B cell (primary cell): ENCODE measurements at regions not wholly inside any gene's neighbourhood (a gene's known extent, or its start where the extent isn't known, plus 50 kb on each side); places are given as distances from the start of the nearest gene placed in this dataset.

Source experiments
- ATAC-seq: fragments of 200-7000 bp; cut with Tn5 transposase; one replicate; pipeline ENCODE4 v1.10.0; 2021; ENCODE audit warnings: low read depth, mild to moderate bottlenecking, moderate number of reproducible peaks, moderate library complexity
- CTCF ChIA-PET: fragments of 350-600 bp; sonication (Branson Sonifier 250); formaldehyde crosslinking; loops from one replicate; lab custom pipeline; 2021; ENCODE audit warnings: antibody characterized with exemption, inconsistent platforms; lab: Charles Lee
- POLR2A ChIA-PET: fragments of 350-600 bp; sonication (Branson Sonifier 250); formaldehyde crosslinking; loops from one replicate; lab custom pipeline; 2021; ENCODE audit warnings: antibody characterized with exemption; lab: Charles Lee
- DNase-seq: peaks from one replicate; pipeline ENCODE4 v3.0.0; 2013
- H2AFZ ChIP-seq: 2 replicates; pipeline ENCODE4 v1.6.1; 2012; ENCODE audit warnings: mild to moderate bottlenecking, low read depth, low read length; ENCODE audit not compliant: insufficient read depth, poor library complexity, severe bottlenecking
- H3K27ac ChIP-seq, 2 donors: 1 replicate in 1 of 2; 2 replicates in 1 of 2; pipeline ENCODE4 v1.5.1; 2012 to 2013; ENCODE audit warnings: low read length in 2 of 2, mild to moderate bottlenecking in 2 of 2, moderate library complexity in 1 of 2
- H3K27me3 ChIP-seq, 4 experiments: fragments of 200-600 bp in 1 of 4; sonication (generic) in 1 of 4; replicated peaks in 1 of 4; 1 replicate in 2 of 4; 2 replicates in 2 of 4; pipeline versions ENCODE4 v1.6.1 to v1.7.0; 2013 to 2016; ENCODE audit warnings: low read length in 3 of 4, mild to moderate bottlenecking in 2 of 4, mixed read lengths in 1 of 4, moderate library complexity in 1 of 4; ENCODE audit not compliant: insufficient read depth in 4 of 4, control insufficient read depth in 3 of 4; ENCODE audit errors: control extremely low read depth in 1 of 4
- H3K36me3 ChIP-seq, 2 experiments: replicated peaks in 1 of 2; 1 replicate in 1 of 2; 2 replicates in 1 of 2; pipeline versions ENCODE4 v1.6.1 to v1.7.1; 2013; ENCODE audit warnings: low read length in 1 of 2; ENCODE audit not compliant: insufficient read depth in 2 of 2, control insufficient read depth in 1 of 2; ENCODE audit errors: control extremely low read depth in 1 of 2, extremely low read depth in 1 of 2
- H3K4me1 ChIP-seq, 2 donors: fragments of 200-600 bp in 1 of 2; sonication (generic) in 1 of 2; 1 replicate in 1 of 2; 2 replicates in 1 of 2; pipeline versions ENCODE4 v1.5.1 to v1.6.1; 2013 to 2017; ENCODE audit warnings: low read length in 2 of 2; ENCODE audit not compliant: control insufficient read depth in 2 of 2, insufficient read depth in 2 of 2
- H3K4me2 ChIP-seq: replicated peaks from 2 replicates; pipeline ENCODE3; 2012; ENCODE audit warnings: mild to moderate bottlenecking, low read depth, low read length; ENCODE audit not compliant: poor library complexity, severe bottlenecking
- H3K4me3 ChIP-seq, 5 experiments: fragments of 200-600 bp in 1 of 5; sonication (generic) in 1 of 5; 1 replicate in 3 of 5; 2 replicates in 2 of 5; pipeline versions ENCODE4 v1.5.1 to v1.7.0; 2011 to 2016; ENCODE audit warnings: low read length in 4 of 5, mild to moderate bottlenecking in 4 of 5, low read depth in 2 of 5, control low read depth in 1 of 5, moderate library complexity in 1 of 5; ENCODE audit not compliant: insufficient read depth in 1 of 5; ENCODE audit errors: control extremely low read depth in 1 of 5, extremely low read depth in 1 of 5
- H3K79me2 ChIP-seq: fragments of 200-600 bp; sonication (generic); one replicate; pipeline ENCODE4 v1.6.0; 2016; ENCODE audit warnings: low read length; ENCODE audit not compliant: control insufficient read depth, insufficient read depth
- H3K9ac ChIP-seq: fragments of 200-600 bp; sonication (generic); 2 replicates; pipeline ENCODE4 v1.6.1; 2017; ENCODE audit warnings: mild to moderate bottlenecking, low read length, moderate library complexity
- H3K9me3 ChIP-seq, 3 donors: one replicate each; pipeline versions ENCODE4 v1.6.1 to v1.7.1; 2013; ENCODE audit warnings: low read length in 2 of 3; ENCODE audit not compliant: control insufficient read depth in 2 of 3, insufficient read depth in 1 of 3; ENCODE audit errors: control extremely low read depth in 1 of 3
- H4K20me1 ChIP-seq: 2 replicates; pipeline ENCODE4 v1.6.0; 2012; ENCODE audit warnings: mild to moderate bottlenecking, low read length; ENCODE audit not compliant: insufficient read depth, control insufficient read depth, poor library complexity, severe bottlenecking
- H3K27ac Mint-ChIP-seq: one replicate; pipeline ENCODE4 v1.8.0; 2021; ENCODE audit warnings: mixed read lengths
- H3K27me3 Mint-ChIP-seq: one replicate; pipeline ENCODE4 v1.8.0; 2021; ENCODE audit warnings: mixed read lengths
- H3K4me1 Mint-ChIP-seq: one replicate; pipeline ENCODE4 v1.8.0; 2021; ENCODE audit warnings: mixed read lengths
- H3K4me3 Mint-ChIP-seq: one replicate; pipeline ENCODE4 v1.8.0; 2021; ENCODE audit warnings: mixed read lengths
- H3K9me3 Mint-ChIP-seq: one replicate; pipeline ENCODE4 v1.8.0; 2022; ENCODE audit warnings: mixed read lengths; ENCODE audit not compliant: insufficient read depth
- CTCF ChIP-seq: fragments of 200-600 bp; IDR thresholded peaks from one replicate; pipeline ENCODE4 v1.8.0; 2022; ENCODE audit warnings: antibody characterized with exemption, mild to moderate bottlenecking
- EZH2 ChIP-seq: IDR thresholded peaks from 2 replicates; pipeline ENCODE4 v1.6.1; 2012; ENCODE audit warnings: borderline replicate concordance, low read depth, mild to moderate bottlenecking, moderate library complexity, low read length; ENCODE audit not compliant: insufficient read depth, poor library complexity, severe bottlenecking
- WGBS: methylation state at CpG from one replicate; pipeline ENCODE4 v1.1.5; 2013; ENCODE audit warnings: missing lambda C conversion rate; ENCODE audit not compliant: insufficient coverage; 5-methylcytosine and 5-hydroxymethylcytosine counted together
- intact Hi-C: fragments of 100-400 bp; cut with micrococcal nuclease; formaldehyde crosslinking; loops from one replicate; pipeline ENCODE4 v1.10.0; 2022

DNA sequence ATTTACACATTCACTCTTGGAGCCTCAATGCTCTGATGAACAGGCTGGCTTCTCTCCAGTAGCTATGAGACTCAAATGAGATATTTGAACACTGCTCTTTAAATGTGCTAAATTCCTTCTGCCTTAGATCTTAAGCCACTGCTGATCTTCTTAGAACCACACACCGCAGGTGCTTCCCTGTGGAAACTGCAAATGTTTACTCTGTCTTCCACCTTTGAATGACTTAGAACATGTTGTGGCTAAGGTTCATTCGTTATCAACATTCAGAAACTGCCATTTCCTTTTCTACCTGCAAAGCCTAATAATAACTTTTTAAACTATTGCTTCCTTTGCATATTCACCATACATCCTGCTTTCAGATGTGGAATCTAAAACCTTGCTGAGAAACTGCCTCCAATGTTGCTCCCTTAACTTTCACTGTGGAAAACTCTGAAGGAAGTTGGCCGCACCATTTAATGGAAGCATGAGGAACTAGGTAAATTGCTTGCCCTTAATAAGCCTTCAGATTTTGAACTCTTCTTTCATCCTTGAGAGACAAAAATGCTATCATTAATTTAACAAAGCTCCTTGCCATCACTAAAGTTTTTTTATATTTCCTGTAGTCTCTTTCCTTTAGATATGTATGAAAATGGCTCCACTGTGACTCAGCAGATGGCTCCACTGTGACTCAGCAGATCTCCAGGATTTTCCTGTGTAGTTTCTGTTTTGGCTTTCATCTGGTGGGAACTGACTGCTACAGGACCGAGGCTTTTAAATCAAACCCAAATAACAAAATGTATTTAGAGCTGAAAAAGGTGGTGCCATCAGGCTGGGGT is 143.8 kb downstream of the TNFSF18 start:
- H3K27me3 ChIP-seq: no peaks in the 10 kb centered on the region
- ChIA-PET CTCF (interaction anchor here (1.0 to 1.2 kb wide), 2 partner anchors 12 to 162 kb away, joined by 3 to 5 read pairs; no protein-coding TSS in a partner anchor), POLR2A (interaction anchor here (1.1 kb wide), 1 partner anchor 13 kb away, joined by 3 read pairs; no protein-coding TSS in a partner anchor)
- Mint-ChIP-seq H3K4me3 (peak overlapping the region; percentile 55), H3K27ac (peak overlapping the region; percentile 43), H3K27me3 (no peaks in the 10 kb centered on the region), H3K9me3 (no peaks in the 10 kb centered on the region), H3K4me1 (peaks cover 24% of the 10 kb centered on the region)
- peak overlapping the region in 2 of 5 experiments; percentile 5 to 48 for H3K4me3 ChIP-seq
- H3K36me3 ChIP-seq: no peaks in the 10 kb centered on the region
- 0% methylated on average over 2 of the region's 4 CpGs for WGBS
- H3K79me2 ChIP-seq: no peaks in the 10 kb centered on the region
- TF ChIP-seq CTCF (no peak), EZH2 (no peak)
- peaks cover 0 to 3% (median under 1%) of the 10 kb centered on the region in 3 donors for H3K9me3 ChIP-seq
- no peaks in the 10 kb centered on the region for H4K20me1 ChIP-seq
- intact Hi-C loops: loop anchor here (10.0 kb wide), 2 partner anchors 298 to 508 kb away; partner anchors contain the start of gene TNFSF4
- H3K4me1 ChIP-seq: peaks cover 18 to 20% of the 10 kb centered on the region in 2 donors
- peak overlapping the region in 1 of 2 donors; percentile 54 for H3K27ac ChIP-seq
- peak overlapping the region; percentile 40 for H3K9ac ChIP-seq
- peak; percentile 36 for ATAC-seq
- peak; percentile 31 for DNase-seq
- no peak overlapping the region for H2AFZ ChIP-seq
- H3K4me2 ChIP-seq: peak overlapping the region; percentile 53

DNA sequence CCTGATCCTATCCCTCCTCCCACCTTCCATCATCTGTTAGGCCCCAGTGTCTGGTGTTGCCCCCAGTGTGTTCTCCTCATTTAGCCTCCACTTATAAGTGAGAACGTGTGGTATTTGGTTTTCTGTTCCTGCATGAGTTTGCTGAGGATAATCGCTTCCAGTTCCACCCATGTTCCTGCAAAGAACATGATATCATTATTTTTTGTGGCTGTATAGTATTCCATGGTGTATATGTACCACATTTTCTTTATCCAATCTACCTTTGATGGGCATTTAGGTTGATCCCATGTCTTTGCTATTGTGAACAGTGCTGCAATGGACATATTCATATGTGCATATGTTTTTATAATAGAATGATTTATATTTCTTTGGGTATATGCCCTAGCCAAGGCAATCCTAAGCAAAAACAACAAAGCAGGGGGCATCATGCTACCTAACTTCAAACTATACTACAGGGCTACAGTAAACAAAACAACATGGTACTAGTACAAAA is 142.9 kb downstream of the TNFSF18 start:
- DNase-seq (no peak), ATAC-seq (no peak)
- H3K4me3 ChIP-seq: no peak overlapping the region
- TF ChIP-seq CTCF: no peak
- TF ChIP-seq EZH2: no peak
- H4K20me1 ChIP-seq: no peaks in the 10 kb centered on the region
- no peak overlapping the region for H3K4me2 ChIP-seq
- H3K4me1 Mint-ChIP-seq: peaks cover 24% of the 10 kb centered on the region
- intact Hi-C loops: loop anchor here (10.0 kb wide), 2 partner anchors 297 to 507 kb away; partner anchors contain the start of gene TNFSF4
- peak overlapping the region; percentile 12 for H3K4me3 Mint-ChIP-seq
- peaks cover 0 to 9% (median 9%) of the 10 kb centered on the region in 3 donors for H3K9me3 ChIP-seq
- no peaks in the 10 kb centered on the region for H3K79me2 ChIP-seq
- no CpG with 5 or more reads among the region's 2 CpGs for WGBS
- H3K9ac ChIP-seq: no peak overlapping the region
- CTCF ChIA-PET: no interaction called here
- peaks cover 18 to 20% of the 10 kb centered on the region in 2 donors for H3K4me1 ChIP-seq
- H2AFZ ChIP-seq: no peak overlapping the region
- no peak overlapping the region for H3K27ac ChIP-seq
- peaks cover 0 to 3% (median 0%) of the 10 kb centered on the region in 4 experiments for H3K27me3 ChIP-seq
- no peaks in the 10 kb centered on the region for H3K36me3 ChIP-seq
- H3K27me3 Mint-ChIP-seq: no peaks in the 10 kb centered on the region
- POLR2A ChIA-PET: no interaction called here
- H3K9me3 Mint-ChIP-seq: peaks cover 2% of the 10 kb centered on the region
- H3K27ac Mint-ChIP-seq: no peak overlapping the region
